ENCODE measurements at regions not wholly inside any gene's neighbourhood (a gene's known extent, or its start where the extent isn't known, plus 50 kb on each side); places are given as distances from the start of the nearest gene placed in this dataset.

GRCh38 chrX:13428053-13428786 is 108.4 kb upstream of the ATXN3L start:
- no peaks in the 10 kb centered on the region for H3K79me2 ChIP-seq (ENCODE audit: insufficient read depth, low read length)
- no peak overlapping the region for H3K4ac ChIP-seq (ENCODE audit: low read depth, low read length)
- H3K9ac ChIP-seq (ENCODE audit: extremely low read depth, insufficient read length, low read length), result no peak overlapping the region
- no peak overlapping the region for H4K8ac ChIP-seq (replicated peaks; ENCODE audit: insufficient read length, low read depth, low read length)
- H3K56ac ChIP-seq (ENCODE audit: insufficient read length, low read depth, low read length), result no peak overlapping the region
- Mint-ChIP-seq H3K36me3 (ENCODE audit: insufficient read depth in 1 of 3, low read depth in 3 of 3) (peaks cover 1 to 3% (median 3%) of the 10 kb centered on the region in 3 experiments; a peak in 6 of 7 replicates), H3K27ac (peak overlapping the region in 1 of 3 experiments; percentile 90; a peak in 2 of 7 replicates), H3K27me3 (ENCODE audit: low read depth) (no peaks in the 10 kb centered on the region), H3K4me3 (peak overlapping the region in 1 of 2 experiments; percentile 23; a peak in 1 of 5 replicates), H3K4me1 (peaks cover 14 to 15% of the 10 kb centered on the region in 2 experiments), H3K9me3 (peaks cover 52 to 58% of the 10 kb centered on the region in 2 experiments)
- H2BK15ac ChIP-seq (ENCODE audit: low read depth, low read length), result no peak overlapping the region
- no peak overlapping the region for H4K91ac ChIP-seq (ENCODE audit: insufficient read length, low read depth, low read length)
- peaks cover 3% of the 10 kb centered on the region; the same call in 1 of the 2 replicates for H3K4me1 ChIP-seq (ENCODE audit: insufficient read depth, low read length)
- no peak overlapping the region for H3K14ac ChIP-seq (ENCODE audit: insufficient read depth, low read length)
- H4K5ac ChIP-seq (ENCODE audit: insufficient read length, low read depth, low read length), result no peak overlapping the region
- peak; percentile 53 for DNase-seq
- no peak overlapping the region for H2AK5ac ChIP-seq (ENCODE audit: insufficient read length, low read length)
- no peak overlapping the region for H3K4me2 ChIP-seq (ENCODE audit: insufficient read depth, insufficient read length, low read length)
- H2BK5ac ChIP-seq (ENCODE audit: insufficient read length, low read length), result no peak overlapping the region
- H2AFZ ChIP-seq (ENCODE audit: low read length), result no peak overlapping the region
- H3K79me1 ChIP-seq (ENCODE audit: insufficient read depth, low read depth, low read length, poor library complexity, severe bottlenecking), result no peaks in the 10 kb centered on the region
- no peak for TF ChIP-seq CTCF (conservative IDR thresholded peaks at IDR 0.05)
- H3T11ph ChIP-seq (ENCODE audit: low read length), result no peak overlapping the region
- no peak overlapping the region for H2BK120ac ChIP-seq (ENCODE audit: low read depth, low read length, poor library complexity, severe bottlenecking)
- no peaks in the 10 kb centered on the region for H3K9me3 ChIP-seq (ENCODE audit: control insufficient read depth, low read depth, low read length)
- H3K27me3 ChIP-seq (ENCODE audit: insufficient read depth, low read length), result no peaks in the 10 kb centered on the region
- no peak overlapping the region for H3K18ac ChIP-seq (ENCODE audit: insufficient read length, low read depth, low read length)
- no peak overlapping the region for H2BK20ac ChIP-seq (ENCODE audit: low read depth, low read length, poor library complexity, severe bottlenecking)
- H3K23ac ChIP-seq (ENCODE audit: insufficient read length, low read depth, low read length), result no peak overlapping the region
- no peaks in the 10 kb centered on the region for H3K23me2 ChIP-seq (ENCODE audit: insufficient read length, low read depth, low read length, poor library complexity, severe bottlenecking)
- no peaks in the 10 kb centered on the region for H4K20me1 ChIP-seq (ENCODE audit: control insufficient read depth, insufficient read depth, insufficient read length)
- no CpG with 5 or more reads among the region's 5 CpGs for WGBS (ENCODE audit: extremely low coverage, insufficient read length, low lambda C conversion rate)
- H2BK12ac ChIP-seq (ENCODE audit: insufficient read length, low read depth, low read length), result no peak overlapping the region
- no peak overlapping the region for H3K27ac ChIP-seq (ENCODE audit: insufficient read length, low read depth, low read length)

Data from H9 (cell line).